HCT116 (cell line): ENCODE measurements at regions not wholly inside any gene's neighbourhood (a gene's known extent, or its start where the extent isn't known, plus 50 kb on each side); places are given as distances from the start of the nearest gene placed in this dataset.

ENCODE experiments used
- ATAC-seq: fragments of 200-7000 bp; cut with Tn5 transposase; 2 replicates; pipeline ENCODE4 v1.9.1; 2020; ENCODE audit warnings: mild to moderate bottlenecking, moderate library complexity
- BruUV-seq: library from RNA; stranded (reverse); fragments of 400-500 nt; replicated peaks from 2 replicates; lab custom pipeline; 2021; lab: Mats Ljungman, UMichigan
- CTCF ChIA-PET: fragments of 300-600 bp; sonication (Branson Sonifier 250); formaldehyde crosslinking; loops from one replicate; lab custom pipeline; 2021; ENCODE audit warnings: antibody characterized with exemption; lab: Charles Lee
- POLR2A ChIA-PET: fragments of 300-600, 350-600 bp; sonication (Branson Sonifier 250); formaldehyde crosslinking; loops from one replicate; lab custom pipeline; 2021; ENCODE audit warnings: antibody characterized with exemption; lab: Charles Lee
- RAD21 ChIA-PET, 2 experiments: fragments of 300-600 bp; sonication (Branson Sonifier 250); formaldehyde crosslinking; loops; one replicate each; lab custom pipeline; 2023; ENCODE audit warnings: low total read pairs in 2 of 2; ENCODE audit not compliant: uncharacterized antibody in 2 of 2, unreplicated experiment in 2 of 2, low non-redundant PET in 1 of 2; lab: Charles Lee
- DNase-seq: peaks from one replicate; pipeline ENCODE4 v3.0.0-alpha.2; 2010; ENCODE audit warnings: low read depth, low spot score
- H2AFZ ChIP-seq: fragments of 200-600 bp; shearing (Covaris generic), sonication (generic); 2 replicates; pipeline ENCODE4 v1.6.1; 2017; ENCODE audit warnings: low read depth, mixed run types, mixed read lengths, antibody characterized with exemption, low read length; ENCODE audit not compliant: poor library complexity, severe bottlenecking
- H3K27ac ChIP-seq: 2 replicates; pipeline ENCODE4 v1.5.1; 2012; ENCODE audit warnings: low read depth, low read length
- H3K27me3 ChIP-seq: fragments of 200-600 bp; sonication (generic); 2 replicates; pipeline ENCODE4 v1.6.1; 2016; ENCODE audit warnings: mixed run types, low read length, mixed read lengths; ENCODE audit not compliant: insufficient read depth
- H3K36me3 ChIP-seq, 2 experiments: fragments of 200-500 bp in 1 of 2; fragments of 200-600 bp in 1 of 2; sonication (Bioruptor generic) in 1 of 2; sonication (generic) in 1 of 2; 2 replicates each; pipeline versions ENCODE4 v1.5.1 to v1.6.1; 2014 to 2016; ENCODE audit warnings: low read length in 2 of 2, inconsistent platforms in 1 of 2, mixed read lengths in 1 of 2, mixed run types in 1 of 2; ENCODE audit not compliant: insufficient read depth in 2 of 2, control insufficient read depth in 1 of 2
- H3K4me1 ChIP-seq, 2 experiments: fragments of 200-600 bp in 1 of 2; sonication (generic) in 1 of 2; 2 replicates each; pipeline versions ENCODE4 v1.5.1 to v1.6.1; 2012 to 2017; ENCODE audit warnings: low read length in 2 of 2, inconsistent platforms in 1 of 2, mild to moderate bottlenecking in 1 of 2, mixed read lengths in 1 of 2, mixed run types in 1 of 2, moderate library complexity in 1 of 2; ENCODE audit not compliant: insufficient read depth in 2 of 2, control insufficient read depth in 1 of 2
- H3K4me2 ChIP-seq: fragments of 200-600 bp; sonication (generic); 2 replicates; pipeline ENCODE4 v1.6.1; 2017; ENCODE audit warnings: mixed run types, low read length, mixed read lengths
- H3K4me3 ChIP-seq, 2 experiments: fragments of 200-600 bp in 1 of 2; sonication (generic) in 1 of 2; replicated peaks in 1 of 2; 2 replicates each; pipeline ENCODE4 v1.5.1; 2011 to 2016; ENCODE audit warnings: low read length in 2 of 2, control low read depth in 1 of 2, low read depth in 1 of 2, mild to moderate bottlenecking in 1 of 2, mixed read lengths in 1 of 2, mixed run types in 1 of 2
- H3K79me2 ChIP-seq: fragments of 200-600 bp; sonication (generic); 2 replicates; pipeline ENCODE4 v1.6.1; 2017; ENCODE audit warnings: mild to moderate bottlenecking, mixed run types, low read length, moderate library complexity, mixed read lengths; ENCODE audit not compliant: insufficient read depth
- H3K9ac ChIP-seq: fragments of 200-600 bp; sonication (generic); 2 replicates; pipeline ENCODE4 v1.6.1; 2016; ENCODE audit warnings: low read length, mixed read lengths
- H3K9me2 ChIP-seq: fragments of 200-600 bp; sonication (generic), shearing (Covaris generic); 2 replicates; pipeline ENCODE4 v1.6.1; 2017; ENCODE audit warnings: mixed run types, mild to moderate bottlenecking, moderate library complexity; ENCODE audit not compliant: insufficient read depth
- H3K9me3 ChIP-seq, 2 experiments: fragments of 200-500 bp in 1 of 2; fragments of 200-600 bp in 1 of 2; sonication (Bioruptor generic) in 1 of 2; sonication (generic) in 1 of 2; 2 replicates each; pipeline ENCODE4 v1.6.1; 2014 to 2017; ENCODE audit warnings: low read length in 2 of 2, mixed read lengths in 2 of 2, inconsistent platforms in 1 of 2, low read depth in 1 of 2, mild to moderate bottlenecking in 1 of 2, mixed run types in 1 of 2, moderate library complexity in 1 of 2; ENCODE audit not compliant: control insufficient read depth in 1 of 2, insufficient read depth in 1 of 2
- H4K20me1 ChIP-seq: fragments of 200-600 bp; sonication (generic), shearing (Covaris generic); 2 replicates; pipeline ENCODE4 v1.6.1; 2017; ENCODE audit warnings: mixed run types, mild to moderate bottlenecking, moderate library complexity; ENCODE audit not compliant: insufficient read depth
- CBX3 ChIP-seq: IDR thresholded peaks from 2 replicates; pipeline ENCODE4 v1.6.1; 2012; ENCODE audit warnings: low read depth
- CEBPB ChIP-seq: IDR thresholded peaks from 2 replicates; pipeline ENCODE4 v1.6.1; 2012; ENCODE audit warnings: low read depth
- ELF1 ChIP-seq: IDR thresholded peaks from 2 replicates; pipeline ENCODE4 v1.6.1; 2012; ENCODE audit warnings: low read depth, borderline replicate concordance
- EZH2 ChIP-seq: fragments of 200-600 bp; sonication (generic); IDR thresholded peaks from 2 replicates; pipeline ENCODE4 v1.6.1; 2017; ENCODE audit warnings: antibody characterized with exemption, mixed run types
- FOSL1 ChIP-seq: IDR thresholded peaks from 2 replicates; pipeline ENCODE4 v1.6.1; 2012; ENCODE audit warnings: low read depth
- JUND ChIP-seq: IDR thresholded peaks from 2 replicates; pipeline ENCODE4 v1.6.1; 2012
- POLR2A ChIP-seq: IDR thresholded peaks from 2 replicates; pipeline ENCODE4 v1.7.0; 2011; ENCODE audit warnings: borderline replicate concordance; ENCODE audit not compliant: insufficient read depth, insufficient read length; ENCODE audit errors: extremely low read depth
- POLR2AphosphoS5 ChIP-seq: IDR thresholded peaks from 2 replicates; pipeline ENCODE4 v1.6.1; 2011; ENCODE audit warnings: mild to moderate bottlenecking, low read depth, low read length, moderate library complexity
- RAD21 ChIP-seq: IDR thresholded peaks from 2 replicates; pipeline ENCODE4 v1.6.1; 2012; ENCODE audit warnings: low read depth, mild to moderate bottlenecking
- SIN3A ChIP-seq: IDR thresholded peaks from 2 replicates; pipeline ENCODE4 v1.6.1; 2012; ENCODE audit warnings: low read depth
- SP1 ChIP-seq: IDR thresholded peaks from 2 replicates; pipeline ENCODE4 v1.6.1; 2012; ENCODE audit warnings: low read depth
- YY1 ChIP-seq: IDR thresholded peaks from 2 replicates; pipeline ENCODE4 v1.6.1; 2011; ENCODE audit warnings: low read length, low read depth, moderate library complexity, mild to moderate bottlenecking; ENCODE audit not compliant: insufficient replicate concordance; ENCODE audit errors: extremely low read depth
- ZFX ChIP-seq: fragments of 450-650 bp; IDR thresholded peaks from 2 replicates; pipeline ENCODE4 v1.6.1; 2017
- ZNF274 ChIP-seq: fragments of 200-500 bp; sonication (Bioruptor generic); IDR thresholded peaks from 2 replicates; pipeline ENCODE4 v1.6.1; 2014; ENCODE audit warnings: mild to moderate bottlenecking, low read depth, low read length, inconsistent platforms
- intact Hi-C: fragments of 100-400 bp; cut with micrococcal nuclease; formaldehyde crosslinking; loops from 2 replicates; pipeline ENCODE4 v1.10.0; 2022
- TF ChIP-seq, protein P1 (sequence below), 3 experiments: fragments of 200-600 bp in 1 of 3; sonication (generic) in 1 of 3; IDR thresholded peaks in 2 of 3; conservative IDR thresholded peaks in 1 of 3; 2 replicates each; pipeline ENCODE4 v1.5.1; 2012 to 2017; ENCODE audit warnings: low read depth in 2 of 3, low read length in 2 of 3, antibody characterized with exemption in 1 of 3, borderline replicate concordance in 1 of 3, control low read depth in 1 of 3, mild to moderate bottlenecking in 1 of 3, mixed read lengths in 1 of 3, mixed run types in 1 of 3, moderate library complexity in 1 of 3; ENCODE audit not compliant: insufficient read depth in 1 of 3
- TF ChIP-seq, protein P2 (sequence below): IDR thresholded peaks from 2 replicates; pipeline ENCODE4 v1.6.1; 2012
- TF ChIP-seq, protein P3 (sequence below): IDR thresholded peaks from 2 replicates; pipeline ENCODE4 v1.6.1; 2011; ENCODE audit warnings: mild to moderate bottlenecking, low read length, moderate library complexity; ENCODE audit not compliant: insufficient replicate concordance; ENCODE audit errors: extremely low read depth
- TF ChIP-seq, protein P4 (sequence below): IDR thresholded peaks from 2 replicates; pipeline ENCODE4 v1.6.1; 2012; ENCODE audit warnings: low read depth

DNA sequence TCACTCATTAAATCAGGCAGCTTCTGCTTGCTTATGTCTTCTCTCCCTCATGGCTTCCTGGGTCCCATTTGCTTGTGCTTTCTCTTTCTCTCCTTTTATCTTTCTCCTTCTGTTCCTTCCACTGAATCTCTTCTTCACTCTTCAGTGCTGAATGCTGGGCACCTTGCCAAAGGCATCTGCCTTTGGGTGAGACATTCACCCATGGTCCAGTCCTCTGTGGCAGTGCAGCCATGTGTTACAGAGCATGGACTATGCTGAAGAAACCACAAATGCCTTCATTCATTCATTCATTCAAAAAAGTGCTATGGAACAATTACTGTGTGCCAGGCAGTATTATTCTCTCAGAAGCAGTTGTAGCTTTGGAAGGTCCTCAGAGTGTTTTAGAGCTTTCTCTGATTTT lies 344.4 kb upstream of the STXBP6 start:
- Histone ChIP-seq H3K79me2 (no peaks in the 10 kb centered on the region), H3K9me2 (no peaks in the 10 kb centered on the region), H3K4me3 (no peak overlapping the region), H3K9me3 (peaks cover 0 to 16% of the 10 kb centered on the region in 2 experiments; a peak in 2 of 4 replicates), H3K9ac (no peak overlapping the region), H3K36me3 (no peaks in the 10 kb centered on the region), H4K20me1 (no peaks in the 10 kb centered on the region), H2AFZ (no peak overlapping the region), H3K4me1 (no peaks in the 10 kb centered on the region), H3K27me3 (no peaks in the 10 kb centered on the region), H3K27ac (no peak overlapping the region), H3K4me2 (no peak overlapping the region)
- DNase-seq (no peak), ATAC-seq (no peak)
- ChIA-PET CTCF (no interaction called here), RAD21 (no interaction called here), POLR2A (no interaction called here)
- no TSS peak for BruUV-seq
- intact Hi-C loops, result no loop called here
- TF ChIP-seq EZH2 (no peak), SP1 (no peak), CBX3 (no peak), RAD21 (no peak), SIN3A (no peak), FOSL1 (no peak), YY1 (no peak), ZNF274 (no peak), ELF1 (no peak), POLR2A (no peak), CEBPB (no peak), JUND (no peak), ZFX (no peak), POLR2AphosphoS5 (no peak)
- TF ChIP-seq, protein P1, sequence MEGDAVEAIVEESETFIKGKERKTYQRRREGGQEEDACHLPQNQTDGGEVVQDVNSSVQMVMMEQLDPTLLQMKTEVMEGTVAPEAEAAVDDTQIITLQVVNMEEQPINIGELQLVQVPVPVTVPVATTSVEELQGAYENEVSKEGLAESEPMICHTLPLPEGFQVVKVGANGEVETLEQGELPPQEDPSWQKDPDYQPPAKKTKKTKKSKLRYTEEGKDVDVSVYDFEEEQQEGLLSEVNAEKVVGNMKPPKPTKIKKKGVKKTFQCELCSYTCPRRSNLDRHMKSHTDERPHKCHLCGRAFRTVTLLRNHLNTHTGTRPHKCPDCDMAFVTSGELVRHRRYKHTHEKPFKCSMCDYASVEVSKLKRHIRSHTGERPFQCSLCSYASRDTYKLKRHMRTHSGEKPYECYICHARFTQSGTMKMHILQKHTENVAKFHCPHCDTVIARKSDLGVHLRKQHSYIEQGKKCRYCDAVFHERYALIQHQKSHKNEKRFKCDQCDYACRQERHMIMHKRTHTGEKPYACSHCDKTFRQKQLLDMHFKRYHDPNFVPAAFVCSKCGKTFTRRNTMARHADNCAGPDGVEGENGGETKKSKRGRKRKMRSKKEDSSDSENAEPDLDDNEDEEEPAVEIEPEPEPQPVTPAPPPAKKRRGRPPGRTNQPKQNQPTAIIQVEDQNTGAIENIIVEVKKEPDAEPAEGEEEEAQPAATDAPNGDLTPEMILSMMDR (IDR thresholded peaks at IDR 0.05 in 2 of 3, conservative IDR thresholded peaks at IDR 0.05 in 1 of 3; ENCODE audit: borderline replicate concordance in 1 of 3, insufficient read depth in 1 of 3, low read depth in 2 of 3, low read length in 2 of 3), result no peak
- TF ChIP-seq, protein P2, sequence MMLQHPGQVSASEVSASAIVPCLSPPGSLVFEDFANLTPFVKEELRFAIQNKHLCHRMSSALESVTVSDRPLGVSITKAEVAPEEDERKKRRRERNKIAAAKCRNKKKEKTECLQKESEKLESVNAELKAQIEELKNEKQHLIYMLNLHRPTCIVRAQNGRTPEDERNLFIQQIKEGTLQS, result no peak
- TF ChIP-seq, protein P3, sequence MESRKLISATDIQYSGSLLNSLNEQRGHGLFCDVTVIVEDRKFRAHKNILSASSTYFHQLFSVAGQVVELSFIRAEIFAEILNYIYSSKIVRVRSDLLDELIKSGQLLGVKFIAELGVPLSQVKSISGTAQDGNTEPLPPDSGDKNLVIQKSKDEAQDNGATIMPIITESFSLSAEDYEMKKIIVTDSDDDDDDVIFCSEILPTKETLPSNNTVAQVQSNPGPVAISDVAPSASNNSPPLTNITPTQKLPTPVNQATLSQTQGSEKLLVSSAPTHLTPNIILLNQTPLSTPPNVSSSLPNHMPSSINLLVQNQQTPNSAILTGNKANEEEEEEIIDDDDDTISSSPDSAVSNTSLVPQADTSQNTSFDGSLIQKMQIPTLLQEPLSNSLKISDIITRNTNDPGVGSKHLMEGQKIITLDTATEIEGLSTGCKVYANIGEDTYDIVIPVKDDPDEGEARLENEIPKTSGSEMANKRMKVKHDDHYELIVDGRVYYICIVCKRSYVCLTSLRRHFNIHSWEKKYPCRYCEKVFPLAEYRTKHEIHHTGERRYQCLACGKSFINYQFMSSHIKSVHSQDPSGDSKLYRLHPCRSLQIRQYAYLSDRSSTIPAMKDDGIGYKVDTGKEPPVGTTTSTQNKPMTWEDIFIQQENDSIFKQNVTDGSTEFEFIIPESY, result no peak
- TF ChIP-seq, protein P4, sequence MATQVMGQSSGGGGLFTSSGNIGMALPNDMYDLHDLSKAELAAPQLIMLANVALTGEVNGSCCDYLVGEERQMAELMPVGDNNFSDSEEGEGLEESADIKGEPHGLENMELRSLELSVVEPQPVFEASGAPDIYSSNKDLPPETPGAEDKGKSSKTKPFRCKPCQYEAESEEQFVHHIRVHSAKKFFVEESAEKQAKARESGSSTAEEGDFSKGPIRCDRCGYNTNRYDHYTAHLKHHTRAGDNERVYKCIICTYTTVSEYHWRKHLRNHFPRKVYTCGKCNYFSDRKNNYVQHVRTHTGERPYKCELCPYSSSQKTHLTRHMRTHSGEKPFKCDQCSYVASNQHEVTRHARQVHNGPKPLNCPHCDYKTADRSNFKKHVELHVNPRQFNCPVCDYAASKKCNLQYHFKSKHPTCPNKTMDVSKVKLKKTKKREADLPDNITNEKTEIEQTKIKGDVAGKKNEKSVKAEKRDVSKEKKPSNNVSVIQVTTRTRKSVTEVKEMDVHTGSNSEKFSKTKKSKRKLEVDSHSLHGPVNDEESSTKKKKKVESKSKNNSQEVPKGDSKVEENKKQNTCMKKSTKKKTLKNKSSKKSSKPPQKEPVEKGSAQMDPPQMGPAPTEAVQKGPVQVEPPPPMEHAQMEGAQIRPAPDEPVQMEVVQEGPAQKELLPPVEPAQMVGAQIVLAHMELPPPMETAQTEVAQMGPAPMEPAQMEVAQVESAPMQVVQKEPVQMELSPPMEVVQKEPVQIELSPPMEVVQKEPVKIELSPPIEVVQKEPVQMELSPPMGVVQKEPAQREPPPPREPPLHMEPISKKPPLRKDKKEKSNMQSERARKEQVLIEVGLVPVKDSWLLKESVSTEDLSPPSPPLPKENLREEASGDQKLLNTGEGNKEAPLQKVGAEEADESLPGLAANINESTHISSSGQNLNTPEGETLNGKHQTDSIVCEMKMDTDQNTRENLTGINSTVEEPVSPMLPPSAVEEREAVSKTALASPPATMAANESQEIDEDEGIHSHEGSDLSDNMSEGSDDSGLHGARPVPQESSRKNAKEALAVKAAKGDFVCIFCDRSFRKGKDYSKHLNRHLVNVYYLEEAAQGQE, result no peak
- TF ChIP-seq, all 23 proteins: peak for 0
